AG10803 (cell line): ENCODE measurements at regions not wholly inside any gene's neighbourhood (a gene's known extent, or its start where the extent isn't known, plus 50 kb on each side); places are given as distances from the start of the nearest gene placed in this dataset.
A peak's percentile ranks its signal among the peaks of the same experiment; 100 is the strongest.

Experiments
- DNase-seq: peaks from one replicate; pipeline ENCODE4 v3.0.0; 2010; ENCODE audit warnings: low read depth
- H3K4me3 ChIP-seq: 2 replicates; pipeline ENCODE4 v1.5.1; 2011; ENCODE audit warnings: mild to moderate bottlenecking, low read length, control low read depth
- TF ChIP-seq, protein P1 (sequence below): conservative IDR thresholded peaks from 2 replicates; pipeline ENCODE4 v1.5.1; 2011; ENCODE audit warnings: mild to moderate bottlenecking, low read length, control low read depth, inconsistent platforms

DNA sequence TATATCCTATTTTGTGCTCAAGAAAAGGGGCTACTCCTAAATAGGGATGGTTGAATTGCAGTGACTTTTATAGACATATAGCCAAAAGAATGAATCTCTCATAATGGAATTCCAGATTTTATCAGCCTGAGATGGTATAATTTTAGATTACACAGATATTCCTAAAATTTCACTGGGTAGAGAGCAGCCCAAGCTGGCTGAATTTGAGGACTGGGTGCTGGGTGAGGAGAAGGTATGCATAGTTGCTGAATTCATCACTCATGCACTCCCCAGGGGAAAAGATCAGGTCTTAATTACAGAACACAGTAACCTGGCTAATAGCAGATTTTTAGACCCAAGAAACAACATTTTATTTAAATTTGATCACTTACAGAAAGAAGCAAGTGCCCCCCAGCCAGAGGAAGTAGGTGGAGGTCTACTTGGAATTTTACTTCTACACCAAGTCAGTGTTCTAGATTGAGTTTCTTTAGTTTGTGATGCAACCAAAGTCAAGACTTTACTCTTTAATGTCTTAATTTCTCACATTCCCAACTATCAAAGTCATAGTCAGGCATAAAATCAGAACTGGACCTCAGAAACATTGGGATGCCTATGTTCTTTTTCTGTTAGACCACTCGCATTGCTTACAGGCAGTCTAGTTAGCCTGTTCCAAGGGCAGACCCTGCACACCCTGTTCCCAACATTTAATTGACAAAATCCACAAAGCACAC is 337.4 kb upstream of the PODXL start:
- no peak overlapping the region for H3K4me3 ChIP-seq
- DNase-seq: peak; percentile 55
- TF ChIP-seq, protein P1, sequence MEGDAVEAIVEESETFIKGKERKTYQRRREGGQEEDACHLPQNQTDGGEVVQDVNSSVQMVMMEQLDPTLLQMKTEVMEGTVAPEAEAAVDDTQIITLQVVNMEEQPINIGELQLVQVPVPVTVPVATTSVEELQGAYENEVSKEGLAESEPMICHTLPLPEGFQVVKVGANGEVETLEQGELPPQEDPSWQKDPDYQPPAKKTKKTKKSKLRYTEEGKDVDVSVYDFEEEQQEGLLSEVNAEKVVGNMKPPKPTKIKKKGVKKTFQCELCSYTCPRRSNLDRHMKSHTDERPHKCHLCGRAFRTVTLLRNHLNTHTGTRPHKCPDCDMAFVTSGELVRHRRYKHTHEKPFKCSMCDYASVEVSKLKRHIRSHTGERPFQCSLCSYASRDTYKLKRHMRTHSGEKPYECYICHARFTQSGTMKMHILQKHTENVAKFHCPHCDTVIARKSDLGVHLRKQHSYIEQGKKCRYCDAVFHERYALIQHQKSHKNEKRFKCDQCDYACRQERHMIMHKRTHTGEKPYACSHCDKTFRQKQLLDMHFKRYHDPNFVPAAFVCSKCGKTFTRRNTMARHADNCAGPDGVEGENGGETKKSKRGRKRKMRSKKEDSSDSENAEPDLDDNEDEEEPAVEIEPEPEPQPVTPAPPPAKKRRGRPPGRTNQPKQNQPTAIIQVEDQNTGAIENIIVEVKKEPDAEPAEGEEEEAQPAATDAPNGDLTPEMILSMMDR: no peak

DNA sequence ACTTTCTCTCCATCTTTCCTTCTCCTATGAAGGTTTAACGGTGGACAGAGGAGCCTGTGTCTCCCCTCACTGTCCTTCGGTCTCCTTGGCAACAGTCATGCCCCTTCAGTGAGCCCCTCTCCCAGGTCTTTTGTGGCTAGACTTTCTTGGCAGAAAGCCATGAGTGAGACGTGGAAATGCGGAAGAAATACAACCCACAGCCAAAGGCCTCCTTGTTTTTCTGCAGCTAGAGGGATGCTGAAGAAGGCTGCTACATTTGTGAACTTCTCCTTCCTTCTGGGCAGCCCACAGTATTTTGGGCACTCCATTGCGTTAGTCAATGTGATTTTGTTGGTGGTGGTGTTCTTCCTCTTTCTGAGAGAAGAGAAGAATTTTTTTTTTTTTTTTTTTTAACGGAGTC is 333.7 kb upstream of the PODXL start:
- H3K4me3 ChIP-seq: no peak overlapping the region
- DNase-seq: no peak
- TF ChIP-seq, protein P1: no peak

DNA sequence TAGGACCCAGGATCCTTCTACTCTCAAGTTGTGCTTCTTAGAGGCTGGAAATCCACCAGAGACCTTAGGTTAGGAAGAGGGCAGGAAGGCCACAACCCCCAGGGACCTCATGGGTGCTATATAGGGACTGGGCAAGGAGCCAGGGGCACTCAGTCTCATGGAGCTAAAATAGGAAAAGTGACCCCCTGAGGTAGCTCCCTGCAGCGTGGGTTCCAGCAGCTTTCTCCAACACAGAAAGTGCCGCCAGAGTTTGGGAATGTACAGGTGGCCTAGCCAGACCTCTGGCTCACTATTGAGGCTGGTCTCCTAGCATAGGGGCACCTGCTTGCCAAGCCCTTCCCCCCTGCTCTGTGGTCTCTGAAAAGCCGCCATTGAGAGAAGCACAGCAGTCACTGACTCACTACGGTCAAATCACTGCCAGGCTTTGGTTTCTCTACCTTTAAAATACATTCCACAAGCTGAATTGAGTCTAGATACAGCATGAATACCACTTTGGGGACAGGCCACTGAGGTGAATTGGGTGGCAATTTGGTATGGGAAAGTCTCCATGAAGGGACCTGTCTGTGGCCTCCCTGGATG is 333.2 kb upstream of the PODXL start:
- TF ChIP-seq, protein P1: no peak
- DNase-seq: no peak

GRCh38 chr7:131883769-131884168 is 327.3 kb upstream of the PODXL start:
- no peak overlapping the region for H3K4me3 ChIP-seq
- TF ChIP-seq, protein P1: no peak
- no peak for DNase-seq

More for the DNA sequence above, 333.2 kb upstream of the PODXL start:
- no peak overlapping the region for H3K4me3 ChIP-seq

- TF ChIP-seq, protein P1: no peak
- H3K4me3 ChIP-seq: no peak overlapping the region
- no peak for DNase-seq
Observed at GRCh38 chr7:131883196-131883595, 326.8 kb upstream of the PODXL start.

DNA sequence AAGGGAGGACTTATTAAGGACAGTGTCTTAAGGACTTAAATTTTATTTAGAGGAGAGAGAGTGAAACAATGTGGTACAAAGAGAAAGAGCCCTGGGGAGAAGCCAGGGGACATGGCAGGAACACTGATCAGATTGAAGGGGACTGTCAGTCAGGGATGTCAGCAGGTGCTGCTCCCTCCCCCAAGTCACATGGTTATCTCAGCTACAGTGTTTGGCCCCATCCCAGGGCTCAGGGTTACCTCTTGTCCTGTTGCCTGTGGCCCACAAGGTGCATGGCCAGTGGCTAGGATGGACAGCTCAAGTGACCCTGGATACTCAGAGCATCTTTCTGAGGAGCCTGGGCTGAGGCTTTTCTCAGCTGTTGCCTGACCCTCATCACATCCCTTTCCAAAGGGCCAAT is 325.9 kb upstream of the PODXL start:
- TF ChIP-seq, protein P1: no peak
- DNase-seq: no peak
- H3K4me3 ChIP-seq: no peak overlapping the region

GRCh38 chr7:131880078-131880477 is 323.6 kb upstream of the PODXL start:
- no peak for DNase-seq
- TF ChIP-seq, protein P1: no peak
- H3K4me3 ChIP-seq: no peak overlapping the region
